ENCODE measurements at regions not wholly inside any gene's neighbourhood (a gene's known extent, or its start where the extent isn't known, plus 50 kb on each side); places are given as distances from the start of the nearest gene placed in this dataset.

DNA sequence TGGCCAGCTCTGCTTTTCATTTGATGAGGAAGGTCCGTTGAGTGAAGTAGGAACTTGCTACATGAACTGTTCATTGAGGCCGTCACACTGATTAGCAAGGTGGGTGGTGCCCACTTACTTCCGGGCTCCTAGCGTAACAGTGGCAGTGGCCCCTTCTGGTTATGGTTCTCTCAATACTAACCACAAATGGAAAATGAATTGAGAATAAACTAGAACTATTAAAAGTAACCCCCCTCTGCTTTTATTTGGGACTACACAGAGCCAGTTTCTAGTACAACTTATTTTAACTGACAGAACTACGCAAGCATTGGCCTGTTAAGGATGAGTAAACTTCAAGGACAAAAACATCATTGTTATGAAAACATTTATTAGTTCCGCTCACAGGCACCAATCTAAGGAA is 519.1 kb downstream of the INHBA start:
- H3K9me3 ChIP-seq = no peaks in the 10 kb centered on the region
- H3K36me3 ChIP-seq = no peaks in the 10 kb centered on the region
- H3K4me3 ChIP-seq = no peak overlapping the region
- WGBS = 92% methylated on average over 6 of the region's 6 CpGs
- no peak for DNase-seq (ENCODE audit: extremely low spot score)
- H3K4me1 ChIP-seq = no peaks in the 10 kb centered on the region
- TF ChIP-seq, protein P1, sequence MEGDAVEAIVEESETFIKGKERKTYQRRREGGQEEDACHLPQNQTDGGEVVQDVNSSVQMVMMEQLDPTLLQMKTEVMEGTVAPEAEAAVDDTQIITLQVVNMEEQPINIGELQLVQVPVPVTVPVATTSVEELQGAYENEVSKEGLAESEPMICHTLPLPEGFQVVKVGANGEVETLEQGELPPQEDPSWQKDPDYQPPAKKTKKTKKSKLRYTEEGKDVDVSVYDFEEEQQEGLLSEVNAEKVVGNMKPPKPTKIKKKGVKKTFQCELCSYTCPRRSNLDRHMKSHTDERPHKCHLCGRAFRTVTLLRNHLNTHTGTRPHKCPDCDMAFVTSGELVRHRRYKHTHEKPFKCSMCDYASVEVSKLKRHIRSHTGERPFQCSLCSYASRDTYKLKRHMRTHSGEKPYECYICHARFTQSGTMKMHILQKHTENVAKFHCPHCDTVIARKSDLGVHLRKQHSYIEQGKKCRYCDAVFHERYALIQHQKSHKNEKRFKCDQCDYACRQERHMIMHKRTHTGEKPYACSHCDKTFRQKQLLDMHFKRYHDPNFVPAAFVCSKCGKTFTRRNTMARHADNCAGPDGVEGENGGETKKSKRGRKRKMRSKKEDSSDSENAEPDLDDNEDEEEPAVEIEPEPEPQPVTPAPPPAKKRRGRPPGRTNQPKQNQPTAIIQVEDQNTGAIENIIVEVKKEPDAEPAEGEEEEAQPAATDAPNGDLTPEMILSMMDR (IDR thresholded peaks at IDR 0.05) = no peak
- TF ChIP-seq POLR2A (IDR thresholded peaks at IDR 0.05; ENCODE audit: low read depth) (no peak), EP300 (IDR thresholded peaks at IDR 0.05) (no peak), POLR2AphosphoS5 (IDR thresholded peaks at IDR 0.05) (no peak)
- no peaks in the 10 kb centered on the region for H3K27me3 ChIP-seq
- intact Hi-C loops (cut with DNase I) = no loop called here
- H3K27ac ChIP-seq (replicated peaks in 1 of 4) = no peak overlapping the region

GRCh38 chr7:41182782-41183181 is 520.1 kb downstream of the INHBA start:
- H3K27me3 ChIP-seq = no peaks in the 10 kb centered on the region
- H3K36me3 ChIP-seq = no peaks in the 10 kb centered on the region
- H3K4me1 ChIP-seq = no peaks in the 10 kb centered on the region
- TF ChIP-seq, protein P1 (IDR thresholded peaks at IDR 0.05) = no peak
- TF ChIP-seq EP300 (IDR thresholded peaks at IDR 0.05) (no peak), POLR2AphosphoS5 (IDR thresholded peaks at IDR 0.05) (no peak), POLR2A (IDR thresholded peaks at IDR 0.05; ENCODE audit: low read depth) (no peak)
- intact Hi-C loops (cut with DNase I) = no loop called here
- no peaks in the 10 kb centered on the region for H3K9me3 ChIP-seq
- H3K27ac ChIP-seq (replicated peaks in 1 of 4) = no peak overlapping the region
- no peak for DNase-seq (ENCODE audit: extremely low spot score)
- H3K4me3 ChIP-seq = no peak overlapping the region
- 94% methylated on average over 2 of the region's 2 CpGs for WGBS

DNA sequence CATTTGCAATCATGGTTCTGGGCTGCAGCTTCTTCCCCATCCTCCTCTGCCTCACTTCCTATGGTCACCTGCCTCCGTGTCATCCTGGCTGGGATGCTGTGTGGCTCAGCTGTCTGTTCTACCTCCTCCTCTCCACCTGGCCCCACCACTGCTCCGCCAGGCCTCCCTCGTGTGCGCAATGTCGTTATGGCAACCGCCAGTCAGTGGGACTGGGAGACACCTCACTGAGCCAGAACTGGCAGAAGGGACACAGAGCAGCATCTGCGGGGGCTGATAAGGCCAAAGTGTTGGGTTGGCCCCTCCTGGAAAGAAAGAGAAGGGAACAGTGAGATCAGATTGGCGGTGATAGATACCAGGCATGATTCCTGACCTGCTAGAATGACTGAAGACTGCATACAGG is 527.5 kb downstream of the INHBA start:
- intact Hi-C loops (cut with DNase I) = no loop called here
- TF ChIP-seq, protein P1 (IDR thresholded peaks at IDR 0.05) = no peak
- TF ChIP-seq POLR2AphosphoS5 (IDR thresholded peaks at IDR 0.05) = no peak
- no peak for TF ChIP-seq POLR2A (IDR thresholded peaks at IDR 0.05; ENCODE audit: low read depth)
- no peak for TF ChIP-seq EP300 (IDR thresholded peaks at IDR 0.05)
- H3K4me1 ChIP-seq = no peaks in the 10 kb centered on the region
- no peak overlapping the region for H3K27ac ChIP-seq (replicated peaks in 1 of 4)
- no peaks in the 10 kb centered on the region for H3K9me3 ChIP-seq
- 95% methylated on average over 8 of the region's 8 CpGs for WGBS
- no peak for DNase-seq (ENCODE audit: extremely low spot score)
- H3K4me3 ChIP-seq = no peak overlapping the region
- no peaks in the 10 kb centered on the region for H3K27me3 ChIP-seq
- no peaks in the 10 kb centered on the region for H3K36me3 ChIP-seq

GRCh38 chr7:41174521-41174920 is 528.4 kb downstream of the INHBA start:
- Histone ChIP-seq H3K27ac (replicated peaks in 1 of 4) (no peak overlapping the region), H3K9me3 (no peaks in the 10 kb centered on the region), H3K4me1 (no peaks in the 10 kb centered on the region), H3K4me3 (no peak overlapping the region), H3K36me3 (no peaks in the 10 kb centered on the region), H3K27me3 (no peaks in the 10 kb centered on the region)
- WGBS = 91% methylated on average over 2 of the region's 2 CpGs
- DNase-seq (ENCODE audit: extremely low spot score) = no peak
- TF ChIP-seq POLR2AphosphoS5 (IDR thresholded peaks at IDR 0.05) (no peak), EP300 (IDR thresholded peaks at IDR 0.05) (no peak), POLR2A (IDR thresholded peaks at IDR 0.05; ENCODE audit: low read depth) (no peak)
- TF ChIP-seq, protein P1 (IDR thresholded peaks at IDR 0.05) = no peak
- intact Hi-C loops (cut with DNase I) = no loop called here

DNA sequence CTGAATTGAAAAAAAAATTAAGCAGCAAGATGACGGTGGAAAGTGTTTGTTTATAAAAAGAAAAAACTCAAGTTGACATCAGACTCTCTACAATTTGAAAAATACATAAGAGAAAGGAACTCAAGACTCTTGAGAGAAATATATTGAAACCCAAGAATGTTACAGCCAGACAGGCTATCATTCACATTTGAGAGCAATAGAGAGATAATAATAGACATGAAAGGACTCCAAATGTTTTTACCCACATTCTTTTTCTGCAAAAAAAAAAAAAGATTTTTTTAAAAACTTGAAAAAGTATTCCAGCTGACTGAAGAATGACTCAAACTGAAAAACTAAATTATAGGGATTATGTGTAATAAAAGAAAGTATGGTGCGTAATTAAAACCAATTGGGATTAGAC is 532.4 kb downstream of the INHBA start:
- Histone ChIP-seq H3K27me3 (no peaks in the 10 kb centered on the region), H3K27ac (replicated peaks in 1 of 4) (no peak overlapping the region), H3K4me3 (no peak overlapping the region), H3K9me3 (no peaks in the 10 kb centered on the region), H3K4me1 (no peaks in the 10 kb centered on the region), H3K36me3 (no peaks in the 10 kb centered on the region)
- TF ChIP-seq EP300 (IDR thresholded peaks at IDR 0.05) = no peak
- no peak for TF ChIP-seq POLR2A (IDR thresholded peaks at IDR 0.05; ENCODE audit: low read depth)
- TF ChIP-seq POLR2AphosphoS5 (IDR thresholded peaks at IDR 0.05) = no peak
- TF ChIP-seq, protein P1 (IDR thresholded peaks at IDR 0.05) = no peak
- no peak for DNase-seq (ENCODE audit: extremely low spot score)
- intact Hi-C loops (cut with DNase I) = no loop called here
- WGBS = 80% methylated on average over 2 of the region's 2 CpGs
